PFSK-1 (cell line): ENCODE measurements at regions not wholly inside any gene's neighbourhood (a gene's known extent, or its start where the extent isn't known, plus 50 kb on each side); places are given as distances from the start of the nearest gene placed in this dataset.

Experiments
- FOXP2 ChIP-seq: optimal IDR thresholded peaks from 2 replicates; pipeline ENCODE3; 2011; ENCODE audit warnings: borderline replicate concordance, control low read depth, inconsistent platforms; ENCODE audit not compliant: insufficient read depth; ENCODE audit errors: extremely low read length, extremely low read depth
- POLR2AphosphoS5 ChIP-seq: IDR thresholded peaks from 2 replicates; pipeline ENCODE4 v1.6.1; 2012; ENCODE audit warnings: low read depth, mild to moderate bottlenecking, control low read depth, low read length, moderate library complexity
- REST ChIP-seq, 2 experiments: IDR thresholded peaks; 2 replicates each; pipeline versions ENCODE4 v1.6.1 to v1.8.0; 2011 to 2012; ENCODE audit warnings: low read depth in 2 of 2, low read length in 2 of 2, control low read depth in 1 of 2, inconsistent platforms in 1 of 2, mild to moderate bottlenecking in 1 of 2, moderate library complexity in 1 of 2; ENCODE audit not compliant: insufficient read depth in 1 of 2
- SIN3A ChIP-seq: IDR thresholded peaks from 2 replicates; pipeline ENCODE4 v1.6.1; 2012; ENCODE audit warnings: mild to moderate bottlenecking, low read length, moderate library complexity, borderline replicate concordance; ENCODE audit not compliant: insufficient read depth
- TAF1 ChIP-seq: IDR thresholded peaks from 2 replicates; pipeline ENCODE4 v1.6.1; 2012; ENCODE audit warnings: low read length, control low read depth, borderline replicate concordance; ENCODE audit not compliant: insufficient read depth

- TF ChIP-seq REST (IDR thresholded peaks at IDR 0.05; ENCODE audit: insufficient read depth in 1 of 2, low read depth in 2 of 2, low read length in 2 of 2) (no peak), FOXP2 (no peak), SIN3A (no peak), POLR2AphosphoS5 (no peak), TAF1 (no peak)
Observed at GRCh38 chr10:46096446-46096845, 50.4 kb upstream of the MSMB start.

- TF ChIP-seq FOXP2 (no peak), SIN3A (no peak), TAF1 (no peak), REST (IDR thresholded peaks at IDR 0.05; ENCODE audit: insufficient read depth in 1 of 2, low read depth in 2 of 2, low read length in 2 of 2) (no peak), POLR2AphosphoS5 (no peak)
Observed at GRCh38 chr10:46096909-46097575, 51.0 kb upstream of the MSMB start.

- TF ChIP-seq REST (IDR thresholded peaks at IDR 0.05; ENCODE audit: insufficient read depth in 1 of 2, low read depth in 2 of 2, low read length in 2 of 2) (no peak), FOXP2 (no peak), TAF1 (no peak), SIN3A (no peak), POLR2AphosphoS5 (no peak)
Observed at GRCh38 chr10:46097576-46098317, 51.7 kb upstream of the MSMB start.

- TF ChIP-seq POLR2AphosphoS5 (no peak), FOXP2 (no peak), REST (IDR thresholded peaks at IDR 0.05; ENCODE audit: insufficient read depth in 1 of 2, low read depth in 2 of 2, low read length in 2 of 2) (no peak), SIN3A (no peak), TAF1 (no peak)
Observed at GRCh38 chr10:46098386-46098785, 52.3 kb upstream of the MSMB start.
